ENCODE measurements at regions not wholly inside any gene's neighbourhood (a gene's known extent, or its start where the extent isn't known, plus 50 kb on each side); places are given as distances from the start of the nearest gene placed in this dataset.

GRCh38 chr17:72496461-72496860, 375.6 kb downstream of the SOX9 start:
- H3K36me3 Mint-ChIP-seq (ENCODE audit: low read depth): no peaks in the 10 kb centered on the region
- ATAC-seq (replicated peaks): no peak
- no peak overlapping the region for H3K27ac Mint-ChIP-seq
- H3K4me3 Mint-ChIP-seq: no peak overlapping the region
- H3K4me1 Mint-ChIP-seq: no peaks in the 10 kb centered on the region
- H3K27me3 Mint-ChIP-seq: peaks cover 3% of the 10 kb centered on the region
- H3K9me3 Mint-ChIP-seq: no peaks in the 10 kb centered on the region

DNA sequence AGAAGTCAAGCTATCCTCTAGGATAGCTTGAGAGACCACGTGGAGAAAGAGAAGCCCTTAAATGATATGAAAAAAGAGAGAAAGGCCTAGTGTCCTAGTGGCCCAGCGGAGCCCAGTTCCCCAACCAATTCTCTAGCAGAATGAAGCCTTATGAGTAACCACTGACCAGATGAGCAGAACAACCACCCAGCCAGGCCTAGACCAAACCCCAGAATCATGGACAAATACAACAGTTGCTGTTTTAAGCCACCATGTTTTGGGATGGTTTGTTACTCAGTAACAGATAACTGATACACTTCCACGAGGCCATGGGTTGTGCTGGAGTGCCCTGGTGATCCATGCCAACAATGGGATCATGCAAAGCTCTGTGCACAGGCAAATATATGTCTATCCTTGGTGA, 377.1 kb downstream of the SOX9 start:
- no peak overlapping the region for H3K4me3 Mint-ChIP-seq
- ATAC-seq (replicated peaks): no peak

GRCh38 chr17:72498364-72499210, 377.8 kb downstream of the SOX9 start:
- Mint-ChIP-seq H3K36me3 (ENCODE audit: low read depth) (no peaks in the 10 kb centered on the region), H3K4me3 (no peak overlapping the region), H3K27me3 (peaks cover 3% of the 10 kb centered on the region), H3K4me1 (no peaks in the 10 kb centered on the region), H3K27ac (no peak overlapping the region), H3K9me3 (no peaks in the 10 kb centered on the region)
- ATAC-seq (replicated peaks): no peak

More for the DNA sequence above, 377.1 kb downstream of the SOX9 start:
- no peaks in the 10 kb centered on the region for H3K9me3 Mint-ChIP-seq
- peaks cover 3% of the 10 kb centered on the region for H3K27me3 Mint-ChIP-seq
- H3K4me1 Mint-ChIP-seq: no peaks in the 10 kb centered on the region
- no peak overlapping the region for H3K27ac Mint-ChIP-seq
- no peaks in the 10 kb centered on the region for H3K36me3 Mint-ChIP-seq (ENCODE audit: low read depth)

- H3K9me3 Mint-ChIP-seq: no peaks in the 10 kb centered on the region
- no peaks in the 10 kb centered on the region for H3K4me1 Mint-ChIP-seq
- no peak for ATAC-seq (replicated peaks)
Observed at GRCh38 chr17:72501404-72502370, 380.9 kb downstream of the SOX9 start.

GRCh38 chr17:72502371-72503341, 381.8 kb downstream of the SOX9 start:
- no peaks in the 10 kb centered on the region for H3K9me3 Mint-ChIP-seq
- no peak overlapping the region for H3K27ac Mint-ChIP-seq
- no peak for ATAC-seq (replicated peaks)
- H3K4me3 Mint-ChIP-seq: no peak overlapping the region
- no peaks in the 10 kb centered on the region for H3K36me3 Mint-ChIP-seq (ENCODE audit: low read depth)
- H3K27me3 Mint-ChIP-seq: no peaks in the 10 kb centered on the region
- no peaks in the 10 kb centered on the region for H3K4me1 Mint-ChIP-seq

More at GRCh38 chr17:72501404-72502370, 380.9 kb downstream of the SOX9 start:
- Mint-ChIP-seq H3K27ac (no peak overlapping the region), H3K27me3 (no peaks in the 10 kb centered on the region), H3K36me3 (ENCODE audit: low read depth) (no peaks in the 10 kb centered on the region), H3K4me3 (no peak overlapping the region)

DNA sequence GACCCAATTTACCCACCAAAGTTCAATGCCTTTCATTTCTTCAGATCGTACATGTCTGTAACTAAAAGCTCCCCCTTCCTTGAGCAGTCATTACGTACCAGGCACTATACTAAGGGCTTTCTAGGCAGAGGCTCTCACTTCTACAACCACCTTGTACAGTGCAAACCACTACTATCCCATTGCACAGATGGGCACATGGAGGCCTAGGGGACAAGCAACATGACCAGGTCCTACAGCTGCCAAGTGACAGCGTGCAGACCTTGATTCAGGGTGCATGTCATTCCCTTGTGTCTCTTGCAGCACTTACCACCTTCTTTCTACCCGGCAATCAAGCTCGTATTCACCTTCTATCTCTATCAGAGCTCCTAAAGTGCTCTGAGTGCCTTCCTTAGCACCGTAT, 382.7 kb downstream of the SOX9 start:
- no peak for ATAC-seq (replicated peaks)
- Mint-ChIP-seq H3K36me3 (ENCODE audit: low read depth) (no peaks in the 10 kb centered on the region), H3K4me3 (no peak overlapping the region), H3K9me3 (no peaks in the 10 kb centered on the region), H3K27ac (no peak overlapping the region), H3K27me3 (no peaks in the 10 kb centered on the region), H3K4me1 (no peaks in the 10 kb centered on the region)

GRCh38 chr17:72504783-72505182, 384.0 kb downstream of the SOX9 start:
- no peaks in the 10 kb centered on the region for H3K36me3 Mint-ChIP-seq (ENCODE audit: low read depth)
- H3K27me3 Mint-ChIP-seq: no peaks in the 10 kb centered on the region
- H3K4me3 Mint-ChIP-seq: no peak overlapping the region

DNA sequence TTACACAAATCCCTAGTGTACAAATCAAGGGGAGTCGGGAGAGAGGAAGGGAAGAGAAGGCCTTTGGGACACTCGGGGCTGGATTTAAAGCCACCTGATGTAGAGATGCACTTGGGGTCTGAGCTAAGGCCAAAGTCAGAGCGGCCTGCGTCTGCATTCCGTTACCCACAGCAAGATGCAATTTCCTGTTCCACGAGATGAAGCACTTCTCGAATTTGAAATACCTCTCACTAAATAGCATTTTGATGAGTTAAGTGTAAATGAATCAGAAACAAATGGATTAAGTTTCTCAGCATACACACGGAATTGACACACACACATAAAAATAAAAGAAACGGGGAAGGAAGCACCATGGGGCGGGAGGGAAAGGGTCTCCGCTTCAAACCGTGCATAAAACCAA, 386.0 kb downstream of the SOX9 start:
- Mint-ChIP-seq H3K27me3 (no peaks in the 10 kb centered on the region), H3K4me3 (no peak overlapping the region), H3K9me3 (no peaks in the 10 kb centered on the region), H3K4me1 (no peaks in the 10 kb centered on the region), H3K27ac (no peak overlapping the region), H3K36me3 (ENCODE audit: low read depth) (no peaks in the 10 kb centered on the region)
- ATAC-seq (replicated peaks): no peak

More at GRCh38 chr17:72504783-72505182, 384.0 kb downstream of the SOX9 start:
- H3K27ac Mint-ChIP-seq: no peak overlapping the region
- ATAC-seq (replicated peaks): no peak
- H3K4me1 Mint-ChIP-seq: no peaks in the 10 kb centered on the region
- no peaks in the 10 kb centered on the region for H3K9me3 Mint-ChIP-seq

DNA sequence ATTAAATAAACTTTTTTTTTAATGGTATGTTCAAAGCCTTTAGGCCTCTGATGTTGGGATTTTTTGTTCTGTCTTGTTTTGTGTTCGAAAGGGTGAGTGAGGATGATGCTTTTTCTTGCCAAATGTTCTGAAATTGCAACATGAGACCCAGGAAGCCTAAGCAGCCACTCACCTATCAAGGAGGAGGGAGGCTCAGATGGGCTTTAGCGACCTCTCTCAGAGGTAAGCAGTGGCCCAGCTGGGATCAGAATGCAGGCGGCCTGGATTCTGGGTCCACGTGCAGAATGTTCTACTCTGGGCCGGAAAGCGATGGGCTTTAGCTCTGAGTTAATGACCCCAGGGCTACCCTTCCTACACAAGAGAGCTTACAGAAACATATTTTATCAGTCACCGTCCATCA, 386.6 kb downstream of the SOX9 start:
- Mint-ChIP-seq H3K36me3 (ENCODE audit: low read depth) (no peaks in the 10 kb centered on the region), H3K9me3 (no peaks in the 10 kb centered on the region), H3K4me3 (no peak overlapping the region), H3K4me1 (no peaks in the 10 kb centered on the region), H3K27me3 (no peaks in the 10 kb centered on the region), H3K27ac (no peak overlapping the region)
- no peak for ATAC-seq (replicated peaks)

DNA sequence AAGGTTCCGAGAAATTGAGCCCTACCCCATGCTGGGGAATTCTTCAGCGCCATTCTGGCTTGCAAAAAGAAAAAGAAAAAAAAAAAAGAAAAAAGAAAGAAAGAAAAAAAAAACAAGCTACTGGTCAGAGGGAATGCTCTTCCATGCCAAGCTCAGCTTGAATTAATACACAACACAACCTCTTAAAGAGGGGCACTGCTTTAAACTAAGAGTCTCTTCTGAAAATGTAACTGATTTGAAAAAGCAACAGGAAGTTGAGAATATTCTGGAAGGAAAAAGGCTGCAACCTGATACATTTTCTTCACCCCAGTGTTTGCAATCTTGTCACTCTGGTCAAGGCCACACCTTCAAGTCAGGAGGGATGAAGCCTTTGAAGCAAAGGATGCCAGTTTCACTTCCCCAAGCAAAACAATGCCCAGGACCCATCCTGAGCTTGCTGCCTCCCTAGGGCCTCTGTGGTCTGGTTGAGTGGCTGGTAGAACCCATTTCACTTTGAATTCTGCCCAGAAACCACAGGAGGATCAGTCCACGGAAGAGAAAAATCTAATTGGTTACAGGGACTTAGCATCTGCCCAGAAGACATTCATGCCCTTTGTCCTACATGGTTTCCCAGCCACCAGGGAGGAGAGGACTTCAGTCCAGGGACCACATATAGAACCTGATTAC, 389.7 kb downstream of the SOX9 start:
- no peak for ATAC-seq (replicated peaks)
- Mint-ChIP-seq H3K4me1 (no peaks in the 10 kb centered on the region), H3K36me3 (ENCODE audit: low read depth) (no peaks in the 10 kb centered on the region), H3K27ac (no peak overlapping the region), H3K4me3 (no peak overlapping the region), H3K9me3 (no peaks in the 10 kb centered on the region), H3K27me3 (no peaks in the 10 kb centered on the region)

DNA sequence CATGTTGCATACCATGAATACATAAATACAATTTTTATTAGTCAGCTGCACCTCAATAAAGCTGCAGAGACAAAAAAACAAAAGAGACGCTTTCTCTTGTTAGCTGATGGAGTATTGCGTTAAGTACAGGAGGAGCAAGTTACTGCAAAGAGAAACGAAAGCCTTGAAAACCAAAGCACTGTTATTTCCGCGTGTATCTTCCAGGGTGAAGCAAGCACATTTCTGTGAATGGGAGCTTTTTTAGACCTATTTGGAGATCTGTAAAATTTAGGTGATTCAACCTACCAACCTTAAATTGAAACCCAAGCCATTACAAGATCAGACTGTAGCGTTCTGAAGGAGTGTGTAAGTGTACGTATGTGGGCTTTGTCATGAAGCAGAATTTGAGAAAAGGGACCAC, 390.4 kb downstream of the SOX9 start:
- Mint-ChIP-seq H3K36me3 (ENCODE audit: low read depth) (no peaks in the 10 kb centered on the region), H3K9me3 (no peaks in the 10 kb centered on the region), H3K27ac (no peak overlapping the region), H3K27me3 (no peaks in the 10 kb centered on the region), H3K4me3 (no peak overlapping the region), H3K4me1 (no peaks in the 10 kb centered on the region)
- no peak for ATAC-seq (replicated peaks)

GRCh38 chr17:72511874-72512273, 391.1 kb downstream of the SOX9 start:
- ATAC-seq (replicated peaks): no peak
- H3K4me3 Mint-ChIP-seq: no peak overlapping the region
- H3K4me1 Mint-ChIP-seq: no peaks in the 10 kb centered on the region
- H3K27ac Mint-ChIP-seq: no peak overlapping the region
- no peaks in the 10 kb centered on the region for H3K36me3 Mint-ChIP-seq (ENCODE audit: low read depth)
- no peaks in the 10 kb centered on the region for H3K27me3 Mint-ChIP-seq
- H3K9me3 Mint-ChIP-seq: no peaks in the 10 kb centered on the region

DNA sequence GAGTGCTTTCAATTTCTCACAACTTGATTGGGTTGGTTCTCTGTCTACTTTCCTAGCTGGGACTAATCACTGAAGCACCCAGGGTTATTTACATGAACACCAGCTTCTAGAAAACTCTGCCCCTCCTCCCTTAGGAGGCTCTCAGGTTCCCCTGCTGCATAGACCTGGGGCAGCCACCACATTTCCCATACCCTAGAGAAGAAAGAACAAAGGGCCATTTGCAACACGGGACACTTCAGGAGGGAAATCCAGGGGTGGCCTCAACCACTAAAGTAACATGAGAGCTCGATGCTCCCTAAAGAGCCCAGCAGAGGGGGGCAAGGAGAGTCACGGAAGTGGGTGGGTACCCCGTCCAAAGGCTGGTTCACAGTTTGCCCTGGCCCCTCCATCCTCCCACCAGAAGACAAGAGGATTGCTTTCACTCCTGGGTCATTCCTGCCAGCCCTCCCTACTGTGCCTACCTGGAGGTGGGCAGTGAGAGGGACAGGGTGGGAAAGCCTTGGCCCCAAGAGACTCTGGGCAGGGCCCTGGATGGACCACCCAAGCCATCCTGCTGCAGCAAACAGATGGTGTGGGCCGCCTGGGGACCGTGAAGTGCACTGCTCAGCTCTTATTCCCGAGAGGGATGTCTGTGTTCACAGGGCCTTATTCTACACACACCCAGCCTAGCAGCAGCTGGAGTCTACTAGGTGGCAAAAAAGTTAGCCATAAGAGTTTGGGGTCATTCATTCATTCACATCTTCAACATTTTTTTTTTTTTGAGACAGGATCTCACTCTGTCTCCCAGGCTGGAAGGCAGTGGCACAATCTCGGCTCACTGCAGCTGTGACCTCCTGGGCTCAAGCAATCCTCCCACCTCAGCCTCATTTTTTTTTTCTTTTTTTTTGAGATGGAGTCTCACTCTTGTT, 392.1 kb downstream of the SOX9 start:
- Mint-ChIP-seq H3K36me3 (ENCODE audit: low read depth) (no peaks in the 10 kb centered on the region), H3K4me1 (no peaks in the 10 kb centered on the region), H3K27ac (no peak overlapping the region), H3K9me3 (no peaks in the 10 kb centered on the region), H3K4me3 (no peak overlapping the region), H3K27me3 (peaks cover 3% of the 10 kb centered on the region)
- ATAC-seq (replicated peaks): no peak

Measured in activated T-helper 17 cell treated with anti-CD3 and anti-CD28 coated beads, Interleukin-2, amount 50 U/mL, for 72 hours (primary cell).